Type B pancreatic cell (in vitro differentiated cells): ENCODE measurements at regions not wholly inside any gene's neighbourhood (a gene's known extent, or its start where the extent isn't known, plus 50 kb on each side); places are given as distances from the start of the nearest gene placed in this dataset.
"Not testable (repeated sequence)": the region's sequence is repeated elsewhere in the genome, so short reads cannot be mapped to it uniquely, and the experiment has no call there.

Experiments used
- DNase-seq: peaks from one replicate; pipeline ENCODE4 v3.0.0; 2021; ENCODE audit warnings: mixed read lengths; ENCODE audit not compliant: unreplicated experiment; ENCODE audit errors: extremely low spot score
- H3K27ac Mint-ChIP-seq: 2 replicates; pipeline ENCODE4 v1.8.0; 2021; ENCODE audit warnings: mild to moderate bottlenecking, mixed read lengths
- H3K27me3 Mint-ChIP-seq: 2 replicates; pipeline ENCODE4 v1.8.0; 2021; ENCODE audit warnings: mixed read lengths
- H3K36me3 Mint-ChIP-seq: 2 replicates; pipeline ENCODE4 v1.8.0; 2021; ENCODE audit warnings: mixed read lengths
- H3K4me1 Mint-ChIP-seq: one replicate; pipeline ENCODE4 v1.8.0; 2021; ENCODE audit warnings: mixed read lengths; ENCODE audit not compliant: unreplicated experiment
- H3K4me3 Mint-ChIP-seq: 2 replicates; pipeline ENCODE4 v1.8.0; 2021; ENCODE audit warnings: mild to moderate bottlenecking, mixed read lengths
- H3K9me3 Mint-ChIP-seq: 2 replicates; pipeline ENCODE4 v1.8.0; 2021; ENCODE audit warnings: mixed read lengths
- CTCF ChIP-seq: fragments of 200-600 bp; sonication (generic); conservative IDR thresholded peaks from 2 replicates; pipeline ENCODE4 v1.5.0; 2021; ENCODE audit warnings: antibody characterized with exemption, mild to moderate bottlenecking

GRCh38 chr4:179698321-179698720 is 2256.1 kb upstream of the AGA start:
- no peaks in the 10 kb centered on the region for H3K9me3 Mint-ChIP-seq
- no peak for DNase-seq
- TF ChIP-seq CTCF, result no peak
- peaks cover 6% of the 10 kb centered on the region for H3K27me3 Mint-ChIP-seq
- H3K27ac Mint-ChIP-seq, result no peak overlapping the region
- H3K36me3 Mint-ChIP-seq, result no peaks in the 10 kb centered on the region
- no peaks in the 10 kb centered on the region for H3K4me1 Mint-ChIP-seq
- no peak overlapping the region for H3K4me3 Mint-ChIP-seq

GRCh38 chr4:179709961-179710624 is 2267.9 kb upstream of the AGA start:
- Mint-ChIP-seq H3K27me3 (no peaks in the 10 kb centered on the region), H3K4me3 (no peak overlapping the region), H3K9me3 (no peaks in the 10 kb centered on the region), H3K36me3 (no peaks in the 10 kb centered on the region), H3K27ac (no peak overlapping the region), H3K4me1 (no peaks in the 10 kb centered on the region)
- no peak for DNase-seq
- TF ChIP-seq CTCF, result no peak

DNA sequence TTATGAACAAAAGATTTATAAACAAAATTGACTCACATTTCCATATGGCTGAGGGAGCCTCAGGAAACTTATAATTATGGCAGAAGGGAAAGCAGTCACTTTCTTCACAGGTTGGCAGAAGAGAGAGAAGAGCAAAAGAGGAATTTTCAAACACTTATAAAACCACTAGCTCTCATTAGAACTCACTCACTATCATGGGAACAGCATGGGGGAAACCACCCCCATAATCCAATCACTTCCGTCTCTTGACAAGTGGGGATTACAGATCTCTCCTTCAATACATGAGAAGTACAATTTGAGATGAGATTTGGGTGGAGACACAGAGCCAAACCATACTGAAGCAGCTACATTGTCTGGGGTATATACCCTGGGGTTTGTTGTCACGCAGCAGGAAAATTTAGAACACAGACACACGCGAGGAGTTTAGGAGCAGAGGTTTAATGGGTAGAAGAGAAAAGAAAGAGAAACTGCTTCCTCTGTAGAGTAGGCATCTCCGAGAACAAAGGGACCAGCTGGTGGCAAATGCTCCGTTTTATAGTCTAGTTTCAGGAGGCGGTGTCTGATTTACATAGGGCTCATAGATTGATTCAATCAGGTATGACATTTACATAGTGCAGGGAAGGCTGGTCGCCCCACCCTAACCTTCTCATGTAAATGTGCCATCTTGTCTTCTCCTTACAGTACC is 2277.7 kb upstream of the AGA start:
- peaks cover 5% of the 10 kb centered on the region for H3K9me3 Mint-ChIP-seq
- H3K4me3 Mint-ChIP-seq, result no peak overlapping the region
- no peaks in the 10 kb centered on the region for H3K27me3 Mint-ChIP-seq
- H3K4me1 Mint-ChIP-seq, result no peaks in the 10 kb centered on the region
- no peak overlapping the region for H3K27ac Mint-ChIP-seq
- H3K36me3 Mint-ChIP-seq, result no peaks in the 10 kb centered on the region
- DNase-seq, result no peak
- no peak for TF ChIP-seq CTCF

- not testable (repeated sequence) for H3K27me3 Mint-ChIP-seq, DNase-seq, H3K4me1 Mint-ChIP-seq, H3K4me3 Mint-ChIP-seq, H3K9me3 Mint-ChIP-seq, H3K36me3 Mint-ChIP-seq, H3K27ac Mint-ChIP-seq
These were observed 2284.3 kb upstream of the AGA start for GRCh38 chr4:179726491-179726890.

DNA sequence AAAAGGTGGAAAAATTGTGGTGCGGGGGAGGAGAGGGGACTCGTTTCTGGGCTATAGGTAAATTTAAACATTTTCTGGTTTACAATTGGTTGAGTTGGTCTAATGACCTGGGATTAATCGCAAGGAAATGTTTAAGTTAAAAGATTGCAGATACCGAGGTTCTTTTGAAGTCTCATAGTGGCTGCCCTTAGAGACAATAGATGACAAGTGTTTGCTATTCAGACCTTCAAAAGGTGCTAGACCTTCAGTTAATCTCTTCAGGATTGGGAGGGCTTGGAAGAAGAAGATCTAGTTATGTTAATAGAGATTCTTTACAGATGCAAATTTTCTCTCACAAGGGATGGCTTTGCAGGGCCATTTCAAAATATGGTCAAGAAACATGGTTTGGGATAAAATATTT is 2286.1 kb upstream of the AGA start:
- no peak for DNase-seq
- Mint-ChIP-seq H3K27me3 (no peaks in the 10 kb centered on the region), H3K4me1 (no peaks in the 10 kb centered on the region), H3K27ac (no peak overlapping the region), H3K4me3 (no peak overlapping the region), H3K36me3 (no peaks in the 10 kb centered on the region), H3K9me3 (no peaks in the 10 kb centered on the region)
- TF ChIP-seq CTCF, result no peak

DNA sequence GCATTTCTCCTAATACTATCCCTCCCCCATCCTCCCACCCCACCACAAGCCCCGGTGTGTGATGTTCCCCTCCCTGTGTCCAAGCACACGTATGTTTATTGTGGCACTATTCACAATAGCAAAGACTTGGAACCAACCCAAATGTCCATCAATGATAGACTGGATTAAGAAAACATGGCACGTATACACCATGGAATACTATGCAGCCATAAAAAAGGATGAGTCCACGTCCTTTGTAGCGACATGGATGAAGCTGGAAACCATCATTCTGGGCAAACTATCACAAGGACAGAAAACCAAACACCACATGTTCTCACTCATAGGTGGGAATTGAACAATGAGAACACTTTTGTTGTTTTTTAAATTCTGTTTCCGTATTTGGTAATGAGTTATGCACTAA is 2294.6 kb upstream of the AGA start:
- H3K27ac Mint-ChIP-seq, H3K9me3 Mint-ChIP-seq, H3K27me3 Mint-ChIP-seq, H3K4me1 Mint-ChIP-seq, DNase-seq, H3K4me3 Mint-ChIP-seq, H3K36me3 Mint-ChIP-seq: not testable (repeated sequence)
